ENCODE measurements at regions not wholly inside any gene's neighbourhood (a gene's known extent, or its start where the extent isn't known, plus 50 kb on each side); places are given as distances from the start of the nearest gene placed in this dataset.

GRCh38 chr12:115570069-115570777 is 707.3 kb downstream of the MED13L start:
- TF ChIP-seq SREBF2 (CRISPR knock-in tag; IDR thresholded peaks at IDR 0.05) = no peak
- TF ChIP-seq STAG1 (CRISPR knock-in tag; IDR thresholded peaks at IDR 0.05; ENCODE audit: borderline replicate concordance) = no peak
- no peak for TF ChIP-seq ELF2 (CRISPR knock-in tag; IDR thresholded peaks at IDR 0.05)
- TF ChIP-seq, protein P1, sequence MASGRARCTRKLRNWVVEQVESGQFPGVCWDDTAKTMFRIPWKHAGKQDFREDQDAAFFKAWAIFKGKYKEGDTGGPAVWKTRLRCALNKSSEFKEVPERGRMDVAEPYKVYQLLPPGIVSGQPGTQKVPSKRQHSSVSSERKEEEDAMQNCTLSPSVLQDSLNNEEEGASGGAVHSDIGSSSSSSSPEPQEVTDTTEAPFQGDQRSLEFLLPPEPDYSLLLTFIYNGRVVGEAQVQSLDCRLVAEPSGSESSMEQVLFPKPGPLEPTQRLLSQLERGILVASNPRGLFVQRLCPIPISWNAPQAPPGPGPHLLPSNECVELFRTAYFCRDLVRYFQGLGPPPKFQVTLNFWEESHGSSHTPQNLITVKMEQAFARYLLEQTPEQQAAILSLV (tag; IDR thresholded peaks at IDR 0.05) = no peak
- TF ChIP-seq E2F4 (CRISPR knock-in tag; IDR thresholded peaks at IDR 0.05; ENCODE audit: low read depth) = no peak
- no peak for TF ChIP-seq CTBP1 (IDR thresholded peaks at IDR 0.05; ENCODE audit: borderline replicate concordance)
- TF ChIP-seq RFX1 (IDR thresholded peaks at IDR 0.05) = no peak
- no peak for TF ChIP-seq GTF2A2 (tag; IDR thresholded peaks at IDR 0.05)
- no peak for TF ChIP-seq IFI16 (CRISPR knock-in tag; IDR thresholded peaks at IDR 0.05)
- TF ChIP-seq U2AF2 (optimal IDR thresholded peaks at IDR 0.05; ENCODE audit: low read depth, low read length) = no peak
- TF ChIP-seq, protein P2, sequence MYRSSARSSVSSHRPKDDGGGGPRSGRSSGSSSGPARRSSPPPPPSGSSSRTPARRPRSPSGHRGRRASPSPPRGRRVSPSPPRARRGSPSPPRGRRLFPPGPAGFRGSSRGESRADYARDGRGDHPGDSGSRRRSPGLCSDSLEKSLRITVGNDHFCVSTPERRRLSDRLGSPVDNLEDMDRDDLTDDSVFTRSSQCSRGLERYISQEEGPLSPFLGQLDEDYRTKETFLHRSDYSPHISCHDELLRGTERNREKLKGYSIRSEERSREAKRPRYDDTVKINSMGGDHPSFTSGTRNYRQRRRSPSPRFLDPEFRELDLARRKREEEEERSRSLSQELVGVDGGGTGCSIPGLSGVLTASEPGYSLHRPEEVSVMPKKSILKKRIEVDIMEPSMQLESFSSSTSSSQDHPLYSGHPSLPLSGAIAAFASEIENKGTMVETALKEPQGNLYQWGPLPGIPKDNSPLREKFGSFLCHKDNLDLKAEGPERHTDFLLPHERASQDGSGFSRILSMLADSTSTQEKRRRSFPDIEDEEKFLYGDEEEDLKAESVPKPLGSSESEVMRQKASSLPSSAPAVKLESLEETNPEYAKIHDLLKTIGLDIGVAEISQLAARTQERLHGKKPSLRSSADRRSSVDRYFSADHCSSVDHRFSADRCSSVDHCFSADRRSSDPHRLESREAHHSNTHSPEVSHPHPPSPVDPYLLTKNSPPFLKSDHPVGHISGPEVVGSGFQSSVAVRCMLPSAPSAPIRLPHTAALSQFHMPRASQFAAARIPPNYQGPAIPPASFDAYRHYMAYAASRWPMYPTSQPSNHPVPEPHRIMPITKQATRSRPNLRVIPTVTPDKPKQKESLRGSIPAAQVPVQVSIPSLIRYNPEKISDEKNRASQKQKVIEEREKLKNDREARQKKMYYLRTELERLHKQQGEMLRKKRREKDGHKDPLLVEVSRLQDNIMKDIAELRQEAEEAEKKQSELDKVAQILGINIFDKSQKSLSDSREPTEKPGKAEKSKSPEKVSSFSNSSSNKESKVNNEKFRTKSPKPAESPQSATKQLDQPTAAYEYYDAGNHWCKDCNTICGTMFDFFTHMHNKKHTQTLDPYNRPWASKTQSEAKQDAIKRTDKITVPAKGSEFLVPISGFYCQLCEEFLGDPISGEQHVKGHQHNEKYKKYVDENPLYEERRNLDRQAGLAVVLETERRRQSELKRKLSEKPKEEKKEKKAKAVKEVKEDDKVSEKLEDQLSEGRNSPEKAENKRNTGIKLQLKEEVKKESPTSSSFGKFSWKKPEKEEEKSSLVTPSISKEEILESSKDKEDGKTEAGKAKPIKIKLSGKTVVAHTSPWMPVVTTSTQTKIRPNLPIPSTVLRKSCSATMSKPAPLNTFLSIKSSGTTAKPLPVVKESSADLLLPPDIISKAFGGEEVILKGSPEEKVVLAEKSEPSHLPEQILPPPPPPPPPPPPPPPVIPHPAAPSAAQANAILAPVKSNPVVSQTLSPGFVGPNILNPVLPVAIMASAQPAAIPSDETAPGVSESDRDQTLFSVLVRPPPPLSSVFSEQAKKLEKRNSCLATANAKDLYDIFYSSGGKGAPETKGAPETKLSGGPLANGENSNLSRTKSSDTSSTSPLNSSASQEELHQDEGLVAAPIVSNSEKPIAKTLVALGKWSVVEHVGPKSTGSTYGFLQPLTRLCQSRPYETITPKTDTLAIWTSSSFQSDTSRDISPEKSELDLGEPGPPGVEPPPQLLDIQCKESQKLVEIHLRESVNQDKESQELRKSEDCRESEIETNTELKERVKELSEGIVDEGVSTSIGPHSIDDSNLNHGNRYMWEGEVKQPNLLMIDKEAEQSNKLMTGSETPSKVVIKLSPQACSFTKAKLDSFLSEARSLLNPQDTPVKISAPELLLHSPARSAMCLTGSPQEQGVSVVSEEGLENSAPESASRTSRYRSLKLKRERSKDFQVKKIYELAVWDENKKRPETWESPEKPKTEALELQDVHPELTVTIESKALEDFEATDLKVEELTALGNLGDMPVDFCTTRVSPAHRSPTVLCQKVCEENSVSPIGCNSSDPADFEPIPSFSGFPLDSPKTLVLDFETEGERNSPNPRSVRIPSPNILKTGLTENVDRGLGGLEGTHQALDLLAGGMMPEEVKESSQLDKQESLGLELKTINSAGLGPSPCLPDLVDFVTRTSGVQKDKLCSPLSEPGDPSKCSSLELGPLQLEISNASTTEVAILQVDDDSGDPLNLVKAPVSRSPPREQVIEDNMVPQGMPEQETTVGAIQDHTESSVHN (IDR thresholded peaks at IDR 0.05; ENCODE audit: borderline replicate concordance in 1 of 2, low read depth in 1 of 2) = no peak
- Histone ChIP-seq H3K9ac (ENCODE audit: insufficient read depth in 1 of 2, low read depth in 2 of 2, low read length in 2 of 2) (no peak overlapping the region), H3K36me3 (ENCODE audit: control insufficient read depth, insufficient read depth, low read length) (no peaks in the 10 kb centered on the region), H3K9me3 (replicated peaks; ENCODE audit: control insufficient read depth, insufficient read depth, low read depth, low read length) (no peaks in the 10 kb centered on the region), H3K79me2 (ENCODE audit: control insufficient read depth, insufficient read depth, low read length) (no peaks in the 10 kb centered on the region), H3K4me3 (no peak overlapping the region), H3K9me1 (ENCODE audit: control insufficient read depth, insufficient read depth, low read length) (no peaks in the 10 kb centered on the region), H3K27ac (ENCODE audit: extremely low read depth, low read depth, low read length) (no peak overlapping the region), H3K4me2 (ENCODE audit: insufficient read depth, low read length) (no peak overlapping the region), H3K27me3 (ENCODE audit: control insufficient read depth in 2 of 2, insufficient read depth in 2 of 2, low read length in 2 of 2) (peaks cover 0 to 17% of the 10 kb centered on the region in 2 experiments; a peak in 3 of 5 replicates), H2AFZ (ENCODE audit: low read depth, low read length) (no peak overlapping the region), H3K4me1 (replicated peaks in 1 of 2; ENCODE audit: control insufficient read depth in 2 of 2, insufficient read depth in 2 of 2, low read length in 2 of 2) (no peaks in the 10 kb centered on the region), H4K20me1 (replicated peaks; ENCODE audit: control insufficient read depth, insufficient read depth, low read length) (no peaks in the 10 kb centered on the region)
- POLR2A ChIA-PET = interaction anchor here (1.2 kb wide), 1 partner anchor 8 kb away, joined by 4 read pairs; no protein-coding TSS in a partner anchor
- CTCF ChIA-PET (ENCODE audit: low intra/inter-chr PET ratio) = no interaction called here
- WGBS (ENCODE audit: insufficient coverage, low coverage, missing lambda C conversion rate) = 8% methylated on average over 23 of the region's 27 CpGs
- FAIRE-seq (no peak), DNase-seq (ENCODE audit: extremely low read depth in 1 of 4, low spot score in 3 of 4) (no peak), ATAC-seq (no peak)
- in situ Hi-C loops (cut with MboI) (no loop called here), intact Hi-C loops (cut with micrococcal nuclease) (no loop called here)
- BruUV-seq (replicated peaks) = no TSS peak

Data from K562 (cell line).